Endodermal cell (in vitro differentiated cells): ENCODE measurements at regions not wholly inside any gene's neighbourhood (a gene's known extent, or its start where the extent isn't known, plus 50 kb on each side); places are given as distances from the start of the nearest gene placed in this dataset.

Source experiments
- DNase-seq: peaks from one replicate; pipeline ENCODE4 v3.0.0-alpha.2; 2017
- H3K27ac ChIP-seq: 2 replicates; pipeline ENCODE4 v1.5.1; 2013; ENCODE audit warnings: mild to moderate bottlenecking, low read depth, low read length, moderate library complexity
- H3K27me3 ChIP-seq: 2 replicates; pipeline ENCODE4 v1.6.1; 2013; ENCODE audit warnings: mild to moderate bottlenecking, low read length, moderate library complexity; ENCODE audit not compliant: insufficient read depth, control insufficient read depth, poor library complexity, severe bottlenecking
- H3K36me3 ChIP-seq: 2 replicates; pipeline ENCODE4 v1.7.0; 2013; ENCODE audit warnings: mild to moderate bottlenecking, low read length, moderate library complexity; ENCODE audit not compliant: control insufficient read depth, insufficient read depth
- H3K4me1 ChIP-seq: one replicate; pipeline ENCODE4 v1.7.0; 2013; ENCODE audit warnings: low read length; ENCODE audit not compliant: control insufficient read depth, insufficient read depth
- H3K4me3 ChIP-seq: 2 replicates; pipeline ENCODE4 v1.5.1; 2013; ENCODE audit warnings: mild to moderate bottlenecking, low read length, moderate library complexity
- H3K9ac ChIP-seq: 2 replicates; pipeline ENCODE4 v1.6.1; 2013; ENCODE audit warnings: mild to moderate bottlenecking, low read length, moderate library complexity; ENCODE audit not compliant: poor library complexity, severe bottlenecking; ENCODE audit errors: extremely low read depth
- H3K9me3 ChIP-seq: 2 replicates; pipeline ENCODE4 v1.6.1; 2013; ENCODE audit warnings: mild to moderate bottlenecking, low read length, moderate library complexity; ENCODE audit not compliant: control insufficient read depth
- H3K27ac Mint-ChIP-seq: 2 replicates; pipeline ENCODE4 v1.8.0; 2020; ENCODE audit warnings: mixed read lengths
- H3K27me3 Mint-ChIP-seq: 2 replicates; pipeline ENCODE4 v1.8.0; 2021; ENCODE audit warnings: mild to moderate bottlenecking, mixed read lengths; ENCODE audit not compliant: insufficient read depth
- H3K36me3 Mint-ChIP-seq: 2 replicates; pipeline ENCODE4 v1.8.0; 2020; ENCODE audit warnings: low read depth, mixed read lengths
- H3K4me1 Mint-ChIP-seq: 2 replicates; pipeline ENCODE4 v1.8.0; 2020; ENCODE audit warnings: mixed read lengths
- H3K4me3 Mint-ChIP-seq: 2 replicates; pipeline ENCODE4 v1.8.0; 2020; ENCODE audit warnings: mild to moderate bottlenecking, moderate library complexity, mixed read lengths
- H3K9me3 Mint-ChIP-seq: 2 replicates; pipeline ENCODE4 v1.8.0; 2020; ENCODE audit warnings: mild to moderate bottlenecking, mixed read lengths
- CTCF ChIP-seq: fragments of 200-600 bp; sonication (generic); conservative IDR thresholded peaks from 2 replicates; pipeline ENCODE4 v1.5.0; 2021; ENCODE audit warnings: antibody characterized with exemption, mild to moderate bottlenecking
- WGBS, 2 experiments: methylation state at CpG; one replicate each; pipeline versions ENCODE4 v1.1.5 to v1.1.7; 2013; ENCODE audit warnings: missing lambda C conversion rate in 2 of 2, mixed read lengths in 1 of 2; ENCODE audit not compliant: insufficient coverage in 1 of 2, insufficient read length in 1 of 2; 5-methylcytosine and 5-hydroxymethylcytosine counted together

GRCh38 chr10:10730471-10731043 is 287.1 kb upstream of the CELF2 start:
- no peak for TF ChIP-seq CTCF
- Mint-ChIP-seq H3K9me3 (peaks cover 1% of the 10 kb centered on the region), H3K4me3 (no peak overlapping the region), H3K4me1 (no peaks in the 10 kb centered on the region), H3K36me3 (no peaks in the 10 kb centered on the region), H3K27ac (no peak overlapping the region), H3K27me3 (no peaks in the 10 kb centered on the region)
- DNase-seq, result no peak
- no peaks in the 10 kb centered on the region for H3K4me1 ChIP-seq
- no peak overlapping the region for H3K27ac ChIP-seq
- no peaks in the 10 kb centered on the region for H3K36me3 ChIP-seq
- no peaks in the 10 kb centered on the region for H3K9me3 ChIP-seq
- no peaks in the 10 kb centered on the region for H3K27me3 ChIP-seq
- WGBS, 2 experiments, result 93 to 95% methylated on average over 4 to 5 of the region's 5 CpGs
- no peak overlapping the region for H3K9ac ChIP-seq
- no peak overlapping the region for H3K4me3 ChIP-seq

GRCh38 chr10:10731366-10731765 is 286.3 kb upstream of the CELF2 start:
- peaks cover 1% of the 10 kb centered on the region for H3K9me3 Mint-ChIP-seq
- no peak overlapping the region for H3K4me3 ChIP-seq
- no peaks in the 10 kb centered on the region for H3K27me3 ChIP-seq
- no peaks in the 10 kb centered on the region for H3K36me3 Mint-ChIP-seq
- no peak for TF ChIP-seq CTCF
- H3K36me3 ChIP-seq, result no peaks in the 10 kb centered on the region
- no peak overlapping the region for H3K27ac Mint-ChIP-seq
- DNase-seq, result no peak
- H3K9me3 ChIP-seq, result no peaks in the 10 kb centered on the region
- H3K4me1 ChIP-seq, result no peaks in the 10 kb centered on the region
- H3K27ac ChIP-seq, result no peak overlapping the region
- 90% methylated on average over 2 of the region's 2 CpGs; no CpG with 5 or more reads in 1 of the 2 experiments for WGBS, 2 experiments
- no peaks in the 10 kb centered on the region for H3K4me1 Mint-ChIP-seq
- H3K9ac ChIP-seq, result no peak overlapping the region
- H3K27me3 Mint-ChIP-seq, result no peaks in the 10 kb centered on the region
- no peak overlapping the region for H3K4me3 Mint-ChIP-seq

- no peak overlapping the region for H3K27ac Mint-ChIP-seq
- H3K4me3 Mint-ChIP-seq, result no peak overlapping the region
Observed at GRCh38 chr10:10734356-10735064, 283.2 kb upstream of the CELF2 start.

More at GRCh38 chr10:10734356-10735064, 283.2 kb upstream of the CELF2 start:
- Mint-ChIP-seq H3K27me3 (no peaks in the 10 kb centered on the region), H3K4me1 (no peaks in the 10 kb centered on the region), H3K36me3 (no peaks in the 10 kb centered on the region), H3K9me3 (peaks cover 1% of the 10 kb centered on the region)
- no peak overlapping the region for H3K4me3 ChIP-seq
- H3K9ac ChIP-seq, result no peak overlapping the region
- H3K27ac ChIP-seq, result no peak overlapping the region
- no peaks in the 10 kb centered on the region for H3K36me3 ChIP-seq
- DNase-seq, result no peak
- no peaks in the 10 kb centered on the region for H3K4me1 ChIP-seq
- 93 to 100% methylated on average over 2 to 4 of the region's 5 CpGs for WGBS, 2 experiments
- H3K9me3 ChIP-seq, result no peaks in the 10 kb centered on the region
- no peak for TF ChIP-seq CTCF
- H3K27me3 ChIP-seq, result no peaks in the 10 kb centered on the region
